Fibroblast of villous mesenchyme (primary cell): ENCODE measurements at regions not wholly inside any gene's neighbourhood (a gene's known extent, or its start where the extent isn't known, plus 50 kb on each side); places are given as distances from the start of the nearest gene placed in this dataset.

ENCODE experiments used
- DNase-seq: peaks from one replicate; pipeline ENCODE4 v3.0.0-alpha.2; 2010; ENCODE audit warnings: low read depth
- H3K4me3 ChIP-seq: 2 replicates; pipeline ENCODE4 v1.5.1; 2011; ENCODE audit warnings: low read depth, mild to moderate bottlenecking, low read length
- CTCF ChIP-seq: IDR thresholded peaks from 2 replicates; pipeline ENCODE4 v1.5.1; 2012; ENCODE audit warnings: low read depth, mild to moderate bottlenecking, low read length; ENCODE audit not compliant: insufficient read depth

- no peak overlapping the region for H3K4me3 ChIP-seq
- TF ChIP-seq CTCF, result no peak
- DNase-seq, result no peak
These were observed 213.5 kb downstream of the MANEA start for GRCh38 chr6:95790787-95791186.

- TF ChIP-seq CTCF, result no peak
- H3K4me3 ChIP-seq, result no peak overlapping the region
- DNase-seq, result no peak
These were observed 217.4 kb downstream of the MANEA start for GRCh38 chr6:95794749-95795148.

GRCh38 chr6:95795927-95796326, 218.6 kb downstream of the MANEA start:
- no peak for DNase-seq
- H3K4me3 ChIP-seq, result no peak overlapping the region
- no peak for TF ChIP-seq CTCF

- no peak for TF ChIP-seq CTCF
- H3K4me3 ChIP-seq, result no peak overlapping the region
- no peak for DNase-seq
These were observed 218.7 kb upstream of the FUT9 start for GRCh38 chr6:95797054-95797453.

GRCh38 chr6:95802978-95803377, 212.8 kb upstream of the FUT9 start:
- no peak overlapping the region for H3K4me3 ChIP-seq
- no peak for DNase-seq
- TF ChIP-seq CTCF, result no peak

- DNase-seq, result no peak
- TF ChIP-seq CTCF, result no peak
- H3K4me3 ChIP-seq, result no peak overlapping the region
These were observed 211.9 kb upstream of the FUT9 start for GRCh38 chr6:95803889-95804288.

GRCh38 chr6:95804847-95805541, 210.8 kb upstream of the FUT9 start:
- DNase-seq, result no peak
- TF ChIP-seq CTCF, result no peak
- no peak overlapping the region for H3K4me3 ChIP-seq
